HL-60 (cell line): ENCODE measurements at regions not wholly inside any gene's neighbourhood (a gene's known extent, or its start where the extent isn't known, plus 50 kb on each side); places are given as distances from the start of the nearest gene placed in this dataset.

ENCODE experiments used
- DNase-seq, 2 experiments: peaks; one replicate each; pipeline ENCODE4 v3.0.0-alpha.2; 2010 to 2020; ENCODE audit warnings: low read depth in 1 of 2, low spot score in 1 of 2
- H3K27ac ChIP-seq: fragments of 250-450 bp; sonication (Bioruptor Pico); replicated peaks from 2 replicates; pipeline ENCODE4 v1.5.1; 2020; ENCODE audit warnings: mild to moderate bottlenecking, moderate library complexity
- H3K27me3 ChIP-seq: fragments of 250-450 bp; sonication (Bioruptor Pico); 2 replicates; pipeline ENCODE4 v1.5.1; 2021; ENCODE audit warnings: mild to moderate bottlenecking, moderate library complexity; ENCODE audit not compliant: insufficient read depth, poor library complexity, severe bottlenecking
- H3K4me3 ChIP-seq: replicated peaks from 2 replicates; pipeline ENCODE4 v1.5.1; 2011; ENCODE audit warnings: mild to moderate bottlenecking, control low read depth, low read length; ENCODE audit not compliant: insufficient read depth
- GABPA ChIP-seq: IDR thresholded peaks from 2 replicates; pipeline ENCODE4 v1.6.1; 2012; ENCODE audit warnings: low read depth
- POLR2AphosphoS5 ChIP-seq: IDR thresholded peaks from 2 replicates; pipeline ENCODE4 v1.6.1; 2012; ENCODE audit warnings: low read depth
- SPI1 ChIP-seq: IDR thresholded peaks from 2 replicates; pipeline ENCODE4 v1.6.1; 2012; ENCODE audit warnings: low read depth, mild to moderate bottlenecking, borderline replicate concordance
- TF ChIP-seq, protein P1 (sequence below): IDR thresholded peaks from 2 replicates; pipeline ENCODE4 v1.6.1; 2012; ENCODE audit warnings: low read depth; ENCODE audit not compliant: insufficient replicate concordance
- TF ChIP-seq, protein P2 (sequence below): IDR thresholded peaks from one replicate; pipeline ENCODE4 v1.5.1; 2011; ENCODE audit warnings: low read length, control low read depth, inconsistent platforms; ENCODE audit not compliant: insufficient read depth

DNA sequence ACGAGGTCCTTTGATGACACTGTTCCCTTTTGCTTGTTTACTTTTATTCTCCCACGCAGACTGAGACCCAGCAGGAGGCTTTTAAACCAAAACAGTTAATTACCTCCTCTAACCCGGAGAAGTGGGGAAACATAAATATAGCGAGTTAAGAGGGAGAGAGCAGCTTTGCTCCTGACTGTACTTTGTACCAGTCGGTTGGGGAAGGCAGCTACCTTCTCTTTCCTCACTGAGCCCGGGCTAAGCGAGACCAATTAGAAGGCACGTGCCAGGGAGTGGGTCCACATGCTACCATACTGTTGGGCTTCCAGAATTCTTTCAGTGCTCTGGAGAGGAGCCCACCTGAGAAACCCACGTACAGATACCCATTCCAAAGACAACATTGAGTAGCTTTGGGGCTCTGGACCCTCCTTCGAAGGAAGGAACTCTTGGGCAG lies 124.2 kb downstream of the ZIC5 start:
- DNase-seq, result no peak
- Histone ChIP-seq H3K4me3 (no peak overlapping the region), H3K27ac (no peak overlapping the region), H3K27me3 (peaks cover 8% of the 10 kb centered on the region)
- TF ChIP-seq SPI1 (no peak), POLR2AphosphoS5 (no peak), GABPA (no peak)
- TF ChIP-seq, protein P1, sequence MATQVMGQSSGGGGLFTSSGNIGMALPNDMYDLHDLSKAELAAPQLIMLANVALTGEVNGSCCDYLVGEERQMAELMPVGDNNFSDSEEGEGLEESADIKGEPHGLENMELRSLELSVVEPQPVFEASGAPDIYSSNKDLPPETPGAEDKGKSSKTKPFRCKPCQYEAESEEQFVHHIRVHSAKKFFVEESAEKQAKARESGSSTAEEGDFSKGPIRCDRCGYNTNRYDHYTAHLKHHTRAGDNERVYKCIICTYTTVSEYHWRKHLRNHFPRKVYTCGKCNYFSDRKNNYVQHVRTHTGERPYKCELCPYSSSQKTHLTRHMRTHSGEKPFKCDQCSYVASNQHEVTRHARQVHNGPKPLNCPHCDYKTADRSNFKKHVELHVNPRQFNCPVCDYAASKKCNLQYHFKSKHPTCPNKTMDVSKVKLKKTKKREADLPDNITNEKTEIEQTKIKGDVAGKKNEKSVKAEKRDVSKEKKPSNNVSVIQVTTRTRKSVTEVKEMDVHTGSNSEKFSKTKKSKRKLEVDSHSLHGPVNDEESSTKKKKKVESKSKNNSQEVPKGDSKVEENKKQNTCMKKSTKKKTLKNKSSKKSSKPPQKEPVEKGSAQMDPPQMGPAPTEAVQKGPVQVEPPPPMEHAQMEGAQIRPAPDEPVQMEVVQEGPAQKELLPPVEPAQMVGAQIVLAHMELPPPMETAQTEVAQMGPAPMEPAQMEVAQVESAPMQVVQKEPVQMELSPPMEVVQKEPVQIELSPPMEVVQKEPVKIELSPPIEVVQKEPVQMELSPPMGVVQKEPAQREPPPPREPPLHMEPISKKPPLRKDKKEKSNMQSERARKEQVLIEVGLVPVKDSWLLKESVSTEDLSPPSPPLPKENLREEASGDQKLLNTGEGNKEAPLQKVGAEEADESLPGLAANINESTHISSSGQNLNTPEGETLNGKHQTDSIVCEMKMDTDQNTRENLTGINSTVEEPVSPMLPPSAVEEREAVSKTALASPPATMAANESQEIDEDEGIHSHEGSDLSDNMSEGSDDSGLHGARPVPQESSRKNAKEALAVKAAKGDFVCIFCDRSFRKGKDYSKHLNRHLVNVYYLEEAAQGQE, result no peak
- TF ChIP-seq, protein P2, sequence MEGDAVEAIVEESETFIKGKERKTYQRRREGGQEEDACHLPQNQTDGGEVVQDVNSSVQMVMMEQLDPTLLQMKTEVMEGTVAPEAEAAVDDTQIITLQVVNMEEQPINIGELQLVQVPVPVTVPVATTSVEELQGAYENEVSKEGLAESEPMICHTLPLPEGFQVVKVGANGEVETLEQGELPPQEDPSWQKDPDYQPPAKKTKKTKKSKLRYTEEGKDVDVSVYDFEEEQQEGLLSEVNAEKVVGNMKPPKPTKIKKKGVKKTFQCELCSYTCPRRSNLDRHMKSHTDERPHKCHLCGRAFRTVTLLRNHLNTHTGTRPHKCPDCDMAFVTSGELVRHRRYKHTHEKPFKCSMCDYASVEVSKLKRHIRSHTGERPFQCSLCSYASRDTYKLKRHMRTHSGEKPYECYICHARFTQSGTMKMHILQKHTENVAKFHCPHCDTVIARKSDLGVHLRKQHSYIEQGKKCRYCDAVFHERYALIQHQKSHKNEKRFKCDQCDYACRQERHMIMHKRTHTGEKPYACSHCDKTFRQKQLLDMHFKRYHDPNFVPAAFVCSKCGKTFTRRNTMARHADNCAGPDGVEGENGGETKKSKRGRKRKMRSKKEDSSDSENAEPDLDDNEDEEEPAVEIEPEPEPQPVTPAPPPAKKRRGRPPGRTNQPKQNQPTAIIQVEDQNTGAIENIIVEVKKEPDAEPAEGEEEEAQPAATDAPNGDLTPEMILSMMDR, result no peak

DNA sequence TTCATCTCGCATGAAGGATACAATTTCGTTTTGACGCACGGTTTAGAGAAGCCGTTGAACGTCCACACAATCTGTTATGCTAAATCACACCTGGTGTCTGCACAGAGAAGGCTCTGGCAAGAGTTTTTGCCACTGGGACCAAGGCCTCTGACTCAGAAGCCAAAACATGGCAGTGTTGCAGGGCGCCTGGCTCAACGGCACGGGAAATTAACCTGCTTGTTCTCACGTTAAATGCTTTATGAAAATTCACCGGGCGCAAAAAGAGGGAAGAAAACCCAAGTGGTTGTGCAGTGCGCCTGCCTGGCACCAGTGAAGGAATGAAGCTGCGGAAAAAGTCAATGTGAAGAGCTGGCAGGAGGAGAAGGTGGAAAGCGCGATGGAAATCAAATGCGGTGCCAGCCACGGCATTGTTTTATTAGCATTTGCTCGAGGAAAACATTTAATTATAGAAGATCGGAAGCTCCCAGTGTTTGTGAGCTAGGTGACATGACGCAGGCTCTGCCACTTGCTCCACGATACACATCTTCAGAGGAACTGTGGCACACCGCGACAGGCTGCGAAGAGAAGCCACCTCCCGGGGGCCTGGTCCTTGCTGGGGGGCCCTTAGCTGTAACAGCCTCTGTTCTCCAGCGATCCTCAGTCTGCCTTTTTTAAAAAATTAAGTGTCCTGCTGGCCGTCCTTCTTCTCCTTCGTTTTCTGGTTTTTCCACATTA lies 126.2 kb downstream of the ZIC5 start:
- no peak for DNase-seq
- Histone ChIP-seq H3K27me3 (peaks cover 8% of the 10 kb centered on the region), H3K27ac (no peak overlapping the region), H3K4me3 (no peak overlapping the region)
- TF ChIP-seq GABPA (no peak), SPI1 (no peak), POLR2AphosphoS5 (no peak)
- TF ChIP-seq, protein P2, result no peak
- TF ChIP-seq, protein P1, result no peak

DNA sequence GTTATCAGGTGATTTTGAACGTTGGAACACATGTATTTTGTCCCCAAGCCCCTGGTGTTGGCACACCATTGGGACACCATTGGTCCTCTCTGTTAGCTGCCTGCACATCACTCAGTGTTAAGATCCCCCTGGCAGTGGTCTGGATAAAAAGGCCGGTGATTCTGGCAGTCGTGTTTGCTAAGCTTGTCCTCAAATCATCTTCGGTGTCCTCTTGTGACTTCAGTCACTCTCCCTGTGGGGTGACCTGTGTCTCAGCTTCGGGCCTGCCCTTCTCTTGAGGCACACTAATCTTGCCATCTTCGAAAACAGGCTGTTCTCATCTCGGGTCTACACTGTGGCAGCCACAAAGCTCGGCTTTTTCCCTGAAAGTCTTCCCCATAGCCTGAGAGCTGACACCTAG lies 127.1 kb downstream of the ZIC5 start:
- no peak overlapping the region for H3K27ac ChIP-seq
- no peak for DNase-seq
- H3K27me3 ChIP-seq, result peaks cover 8% of the 10 kb centered on the region
- H3K4me3 ChIP-seq, result no peak overlapping the region
- no peak for TF ChIP-seq SPI1
- TF ChIP-seq GABPA, result no peak
- TF ChIP-seq POLR2AphosphoS5, result no peak
- TF ChIP-seq, protein P1, result no peak
